ENCODE measurements at regions not wholly inside any gene's neighbourhood (a gene's known extent, or its start where the extent isn't known, plus 50 kb on each side); places are given as distances from the start of the nearest gene placed in this dataset.

DNA sequence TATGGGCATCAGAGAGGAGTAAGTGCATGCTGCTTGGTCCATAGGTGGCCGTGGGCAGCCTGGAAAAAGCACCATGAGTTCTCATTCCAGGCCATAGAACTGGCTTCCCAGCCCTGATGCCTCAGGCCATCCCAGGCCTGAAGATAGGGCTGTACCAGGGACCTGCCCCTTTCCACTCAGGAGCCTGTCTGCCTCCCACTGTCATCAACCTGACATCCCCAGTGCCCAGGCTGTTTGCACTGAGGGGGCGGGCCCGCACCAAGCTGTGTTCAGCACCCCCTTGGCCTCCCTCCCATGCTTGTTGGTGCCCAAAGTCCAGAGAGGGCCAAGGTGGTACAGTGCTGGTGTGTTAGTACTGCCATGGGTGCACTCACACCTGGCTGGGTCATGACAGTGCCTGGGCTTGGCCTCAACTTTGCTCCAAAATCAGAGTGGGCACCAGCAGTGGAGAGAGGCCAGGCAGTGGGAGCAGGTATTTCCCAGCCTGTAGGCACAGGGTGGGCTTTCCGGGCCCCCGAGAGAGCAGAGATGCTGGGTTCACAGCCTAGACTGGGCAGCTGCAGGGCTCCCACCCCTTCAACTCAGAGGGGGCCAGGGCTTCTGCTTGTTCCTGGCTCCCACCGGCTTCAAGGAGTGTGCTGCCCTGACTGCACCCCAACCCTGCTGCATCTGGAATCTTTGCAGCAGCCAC is 556.1 kb downstream of the SI start (continued):
- TF ChIP-seq, protein P1, sequence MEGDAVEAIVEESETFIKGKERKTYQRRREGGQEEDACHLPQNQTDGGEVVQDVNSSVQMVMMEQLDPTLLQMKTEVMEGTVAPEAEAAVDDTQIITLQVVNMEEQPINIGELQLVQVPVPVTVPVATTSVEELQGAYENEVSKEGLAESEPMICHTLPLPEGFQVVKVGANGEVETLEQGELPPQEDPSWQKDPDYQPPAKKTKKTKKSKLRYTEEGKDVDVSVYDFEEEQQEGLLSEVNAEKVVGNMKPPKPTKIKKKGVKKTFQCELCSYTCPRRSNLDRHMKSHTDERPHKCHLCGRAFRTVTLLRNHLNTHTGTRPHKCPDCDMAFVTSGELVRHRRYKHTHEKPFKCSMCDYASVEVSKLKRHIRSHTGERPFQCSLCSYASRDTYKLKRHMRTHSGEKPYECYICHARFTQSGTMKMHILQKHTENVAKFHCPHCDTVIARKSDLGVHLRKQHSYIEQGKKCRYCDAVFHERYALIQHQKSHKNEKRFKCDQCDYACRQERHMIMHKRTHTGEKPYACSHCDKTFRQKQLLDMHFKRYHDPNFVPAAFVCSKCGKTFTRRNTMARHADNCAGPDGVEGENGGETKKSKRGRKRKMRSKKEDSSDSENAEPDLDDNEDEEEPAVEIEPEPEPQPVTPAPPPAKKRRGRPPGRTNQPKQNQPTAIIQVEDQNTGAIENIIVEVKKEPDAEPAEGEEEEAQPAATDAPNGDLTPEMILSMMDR (IDR thresholded peaks at IDR 0.05) = no peak
- no peak for TF ChIP-seq CHD2 (IDR thresholded peaks at IDR 0.05; ENCODE audit: low read length, partially characterized antibody)

DNA sequence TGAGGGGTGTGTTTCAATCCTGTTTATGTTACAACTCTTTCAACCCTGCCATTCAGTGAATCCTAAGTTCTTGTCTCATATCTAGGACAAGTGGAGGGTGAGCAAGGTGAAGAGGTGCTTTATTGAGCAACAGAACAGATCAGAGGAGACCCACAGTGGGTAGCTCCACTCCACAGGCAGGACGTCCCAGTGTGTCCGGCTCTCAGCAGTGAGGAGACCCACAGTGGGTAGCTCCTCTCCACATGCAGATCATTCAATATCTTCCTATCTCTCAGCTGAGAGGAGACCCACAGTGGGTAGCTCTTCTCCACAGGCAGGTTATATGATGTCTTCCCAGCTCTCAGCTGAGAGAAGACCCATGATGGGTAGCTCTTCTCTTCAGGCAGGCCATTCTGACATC is 556.7 kb downstream of the SI start:
- Histone ChIP-seq H3K27ac (ENCODE audit: low read depth in 2 of 2, low read length in 1 of 2) (no peak overlapping the region), H3K9me2 (no peaks in the 10 kb centered on the region)
- CTCF ChIA-PET = interaction anchor here (0.9 kb wide), 1 partner anchor 11 kb away, joined by 3 read pairs; no protein-coding TSS in a partner anchor

More for the DNA sequence above, 556.7 kb downstream of the SI start:
- TF ChIP-seq, protein P1 (IDR thresholded peaks at IDR 0.05) = no peak
- TF ChIP-seq, protein P2, sequence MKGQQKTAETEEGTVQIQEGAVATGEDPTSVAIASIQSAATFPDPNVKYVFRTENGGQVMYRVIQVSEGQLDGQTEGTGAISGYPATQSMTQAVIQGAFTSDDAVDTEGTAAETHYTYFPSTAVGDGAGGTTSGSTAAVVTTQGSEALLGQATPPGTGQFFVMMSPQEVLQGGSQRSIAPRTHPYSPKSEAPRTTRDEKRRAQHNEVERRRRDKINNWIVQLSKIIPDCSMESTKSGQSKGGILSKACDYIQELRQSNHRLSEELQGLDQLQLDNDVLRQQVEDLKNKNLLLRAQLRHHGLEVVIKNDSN (IDR thresholded peaks at IDR 0.05; ENCODE audit: borderline replicate concordance, low read depth) = no peak
- TF ChIP-seq NFIC (IDR thresholded peaks at IDR 0.05; ENCODE audit: borderline replicate concordance) (no peak), TAF1 (IDR thresholded peaks at IDR 0.05; ENCODE audit: borderline replicate concordance, low read depth, low read length) (no peak), MEF2A (IDR thresholded peaks at IDR 0.05; ENCODE audit: borderline replicate concordance, low read depth) (no peak), GATA2 (CRISPR knock-in tag; IDR thresholded peaks at IDR 0.05) (no peak)
- TF ChIP-seq, protein P3, sequence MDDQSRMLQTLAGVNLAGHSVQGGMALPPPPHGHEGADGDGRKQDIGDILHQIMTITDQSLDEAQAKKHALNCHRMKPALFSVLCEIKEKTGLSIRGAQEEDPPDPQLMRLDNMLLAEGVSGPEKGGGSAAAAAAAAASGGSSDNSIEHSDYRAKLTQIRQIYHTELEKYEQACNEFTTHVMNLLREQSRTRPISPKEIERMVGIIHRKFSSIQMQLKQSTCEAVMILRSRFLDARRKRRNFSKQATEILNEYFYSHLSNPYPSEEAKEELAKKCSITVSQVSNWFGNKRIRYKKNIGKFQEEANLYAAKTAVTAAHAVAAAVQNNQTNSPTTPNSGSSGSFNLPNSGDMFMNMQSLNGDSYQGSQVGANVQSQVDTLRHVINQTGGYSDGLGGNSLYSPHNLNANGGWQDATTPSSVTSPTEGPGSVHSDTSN (IDR thresholded peaks at IDR 0.05) = no peak
- H3K27me3 ChIP-seq (ENCODE audit: insufficient read depth) = no peaks in the 10 kb centered on the region
- POLR2A ChIA-PET = no interaction called here
- no peak for DNase-seq
- H3K4me1 ChIP-seq (ENCODE audit: control insufficient read depth in 1 of 2, insufficient read depth in 2 of 2, low read depth in 1 of 2, low read length in 1 of 2) = no peaks in the 10 kb centered on the region
- no peak overlapping the region for H3K4me2 ChIP-seq
- no peak overlapping the region for H3K4me3 ChIP-seq (ENCODE audit: low read depth in 2 of 2, low read length in 1 of 2)
- H3K9ac ChIP-seq = no peak overlapping the region
- H3K9me3 ChIP-seq = no peaks in the 10 kb centered on the region
- no peaks in the 10 kb centered on the region for H3K36me3 ChIP-seq (replicated peaks in 1 of 2; ENCODE audit: control insufficient read depth in 1 of 2, insufficient read depth in 2 of 2, low read length in 1 of 2)
- H2AFZ ChIP-seq (ENCODE audit: low read depth) = no peak overlapping the region
- H3F3A ChIP-seq (replicated peaks; ENCODE audit: insufficient read depth) = no peaks in the 10 kb centered on the region
- 29% methylated on average over 2 of the region's 2 CpGs for WGBS (ENCODE audit: low lambda C conversion rate)
- H3K79me2 ChIP-seq (ENCODE audit: insufficient read depth) = no peaks in the 10 kb centered on the region
- H4K20me1 ChIP-seq (ENCODE audit: insufficient read depth) = no peaks in the 10 kb centered on the region

All from SK-N-SH (cell line).